Neural cell (in vitro differentiated cells): ENCODE measurements at regions not wholly inside any gene's neighbourhood (a gene's known extent, or its start where the extent isn't known, plus 50 kb on each side); places are given as distances from the start of the nearest gene placed in this dataset.

Experiments used
- H2AFZ ChIP-seq: fragments of 200-600, 300-800 bp; sonication (generic), shearing (Covaris generic); 2 replicates; pipeline ENCODE4 v1.6.0; 2014; ENCODE audit warnings: low read depth, mild to moderate bottlenecking, antibody characterized with exemption, low read length, moderate library complexity
- H3F3A ChIP-seq: fragments of 200-600 bp; shearing (Covaris generic); 2 replicates; pipeline ENCODE4 v1.6.1; 2016; ENCODE audit warnings: mild to moderate bottlenecking, moderate library complexity, mixed read lengths, antibody characterized with exemption, low read length; ENCODE audit not compliant: insufficient read depth, poor library complexity, severe bottlenecking
- H3K27ac ChIP-seq: fragments of 200-600, 300-800 bp; sonication (generic), shearing (Covaris generic); 2 replicates; pipeline ENCODE4 v1.5.1; 2014; ENCODE audit warnings: mild to moderate bottlenecking, low read length, moderate library complexity
- H3K27me3 ChIP-seq: fragments of 300-800, 200-600 bp; sonication (generic), shearing (Covaris generic); 2 replicates; pipeline ENCODE4 v1.6.0; 2014; ENCODE audit warnings: mild to moderate bottlenecking, low read depth, low read length, moderate library complexity; ENCODE audit not compliant: insufficient read depth
- H3K36me3 ChIP-seq: fragments of 300-800, 200-600 bp; sonication (generic), shearing (Covaris generic); 2 replicates; pipeline ENCODE4 v1.5.1; 2014; ENCODE audit warnings: mild to moderate bottlenecking, antibody characterized with exemption, low read length, moderate library complexity; ENCODE audit not compliant: insufficient read depth
- H3K4me2 ChIP-seq: fragments of 300-800, 200-600 bp; sonication (generic), shearing (Covaris generic); 2 replicates; pipeline ENCODE4 v1.6.0; 2014; ENCODE audit warnings: mild to moderate bottlenecking, low read length
- H3K4me3 ChIP-seq: fragments of 300-800, 200-600 bp; sonication (generic), shearing (Covaris generic); 2 replicates; pipeline ENCODE4 v1.5.1; 2014; ENCODE audit warnings: mild to moderate bottlenecking, low read length, moderate library complexity
- H3K79me2 ChIP-seq: fragments of 200-600 bp; shearing (Covaris generic); replicated peaks from 2 replicates; pipeline ENCODE4 v1.6.0; 2014; ENCODE audit warnings: mild to moderate bottlenecking, low read length, moderate library complexity; ENCODE audit not compliant: insufficient read depth
- H3K9ac ChIP-seq: fragments of 300-800, 200-600 bp; sonication (generic), shearing (Covaris generic); 2 replicates; pipeline ENCODE4 v1.6.1; 2016; ENCODE audit warnings: mild to moderate bottlenecking, low read length, mixed read lengths
- H3K9me2 ChIP-seq: fragments of 200-600 bp; shearing (Covaris generic); 2 replicates; pipeline ENCODE4 v1.6.1; 2016; ENCODE audit warnings: mild to moderate bottlenecking, low read length, mixed read lengths; ENCODE audit not compliant: insufficient read depth
- H3K9me3 ChIP-seq: fragments of 200-600, 300-800 bp; sonication (generic), shearing (Covaris generic); 2 replicates; pipeline ENCODE4 v1.6.1; 2016; ENCODE audit warnings: mild to moderate bottlenecking, mixed run types, low read length, moderate library complexity, mixed read lengths
- H4K20me1 ChIP-seq: fragments of 200-600 bp; shearing (Covaris generic); 2 replicates; pipeline ENCODE4 v1.6.1; 2016; ENCODE audit warnings: mild to moderate bottlenecking, mixed run types; ENCODE audit not compliant: insufficient read depth
- EP300 ChIP-seq: fragments of 450-650 bp; conservative IDR thresholded peaks from 2 replicates; pipeline ENCODE4 v1.6.1; 2014; ENCODE audit warnings: antibody characterized with exemption, mild to moderate bottlenecking, moderate library complexity; ENCODE audit not compliant: poor library complexity, severe bottlenecking
- EZH2 ChIP-seq: fragments of 200-600, 300-800 bp; shearing (Covaris generic), sonication (generic); IDR thresholded peaks from 2 replicates; pipeline ENCODE4 v1.6.1; 2014; ENCODE audit warnings: antibody characterized with exemption, low read length, borderline replicate concordance, mild to moderate bottlenecking; ENCODE audit not compliant: insufficient read depth, poor library complexity, severe bottlenecking
- MXI1 ChIP-seq: fragments of 450-650 bp; conservative IDR thresholded peaks from 2 replicates; pipeline ENCODE4 v1.6.1; 2014; ENCODE audit warnings: antibody characterized with exemption, mild to moderate bottlenecking; ENCODE audit not compliant: poor library complexity, severe bottlenecking
- POLR2AphosphoS5 ChIP-seq: IDR thresholded peaks from 2 replicates; pipeline ENCODE4 v1.6.1; 2012
- RAD21 ChIP-seq: fragments of 450-650 bp; conservative IDR thresholded peaks from 2 replicates; pipeline ENCODE4 v1.6.1; 2014; ENCODE audit warnings: antibody characterized with exemption, mild to moderate bottlenecking, moderate library complexity
- SMC3 ChIP-seq: fragments of 450-650 bp; conservative IDR thresholded peaks from 2 replicates; pipeline ENCODE4 v1.6.1; 2014; ENCODE audit warnings: antibody characterized with exemption, mild to moderate bottlenecking, moderate library complexity; ENCODE audit not compliant: poor library complexity
- TAF1 ChIP-seq: IDR thresholded peaks from 2 replicates; pipeline ENCODE4 v1.6.1; 2012; ENCODE audit warnings: low read depth
- TF ChIP-seq, protein P1 (sequence below): fragments of 450-650 bp; IDR thresholded peaks from 2 replicates; pipeline ENCODE4 v1.5.1; 2014; ENCODE audit warnings: antibody characterized with exemption, mild to moderate bottlenecking, moderate library complexity; ENCODE audit not compliant: poor library complexity, severe bottlenecking
- TF ChIP-seq, protein P2 (sequence below): IDR thresholded peaks from 2 replicates; pipeline ENCODE4 v1.6.1; 2012; ENCODE audit warnings: borderline replicate concordance

DNA sequence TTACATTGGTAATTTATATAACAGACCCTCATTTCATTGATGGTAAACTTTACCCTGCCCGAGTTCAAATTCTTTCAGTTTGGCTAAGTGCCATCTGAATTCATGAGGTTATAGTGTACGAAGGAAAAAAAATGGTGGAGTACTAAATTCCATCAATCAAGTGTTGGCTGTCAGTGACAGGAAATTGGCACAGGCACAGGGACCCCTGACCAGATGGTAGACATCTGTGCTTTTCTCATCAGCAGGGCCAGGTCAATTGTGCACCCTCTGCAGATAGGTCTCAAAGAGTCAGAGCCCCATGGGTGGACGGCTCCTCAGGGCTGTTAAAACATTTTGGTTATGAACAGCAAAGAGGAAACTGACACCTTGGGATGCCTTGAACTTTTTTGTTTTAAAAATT is 439.2 kb downstream of the SETBP1 start:
- H3F3A ChIP-seq, result no peaks in the 10 kb centered on the region
- no peaks in the 10 kb centered on the region for H3K36me3 ChIP-seq
- TF ChIP-seq, protein P1, sequence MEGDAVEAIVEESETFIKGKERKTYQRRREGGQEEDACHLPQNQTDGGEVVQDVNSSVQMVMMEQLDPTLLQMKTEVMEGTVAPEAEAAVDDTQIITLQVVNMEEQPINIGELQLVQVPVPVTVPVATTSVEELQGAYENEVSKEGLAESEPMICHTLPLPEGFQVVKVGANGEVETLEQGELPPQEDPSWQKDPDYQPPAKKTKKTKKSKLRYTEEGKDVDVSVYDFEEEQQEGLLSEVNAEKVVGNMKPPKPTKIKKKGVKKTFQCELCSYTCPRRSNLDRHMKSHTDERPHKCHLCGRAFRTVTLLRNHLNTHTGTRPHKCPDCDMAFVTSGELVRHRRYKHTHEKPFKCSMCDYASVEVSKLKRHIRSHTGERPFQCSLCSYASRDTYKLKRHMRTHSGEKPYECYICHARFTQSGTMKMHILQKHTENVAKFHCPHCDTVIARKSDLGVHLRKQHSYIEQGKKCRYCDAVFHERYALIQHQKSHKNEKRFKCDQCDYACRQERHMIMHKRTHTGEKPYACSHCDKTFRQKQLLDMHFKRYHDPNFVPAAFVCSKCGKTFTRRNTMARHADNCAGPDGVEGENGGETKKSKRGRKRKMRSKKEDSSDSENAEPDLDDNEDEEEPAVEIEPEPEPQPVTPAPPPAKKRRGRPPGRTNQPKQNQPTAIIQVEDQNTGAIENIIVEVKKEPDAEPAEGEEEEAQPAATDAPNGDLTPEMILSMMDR, result no peak
- TF ChIP-seq EP300, result no peak
- no peak for TF ChIP-seq MXI1
- TF ChIP-seq TAF1, result no peak
- no peak for TF ChIP-seq RAD21
- TF ChIP-seq, protein P2, sequence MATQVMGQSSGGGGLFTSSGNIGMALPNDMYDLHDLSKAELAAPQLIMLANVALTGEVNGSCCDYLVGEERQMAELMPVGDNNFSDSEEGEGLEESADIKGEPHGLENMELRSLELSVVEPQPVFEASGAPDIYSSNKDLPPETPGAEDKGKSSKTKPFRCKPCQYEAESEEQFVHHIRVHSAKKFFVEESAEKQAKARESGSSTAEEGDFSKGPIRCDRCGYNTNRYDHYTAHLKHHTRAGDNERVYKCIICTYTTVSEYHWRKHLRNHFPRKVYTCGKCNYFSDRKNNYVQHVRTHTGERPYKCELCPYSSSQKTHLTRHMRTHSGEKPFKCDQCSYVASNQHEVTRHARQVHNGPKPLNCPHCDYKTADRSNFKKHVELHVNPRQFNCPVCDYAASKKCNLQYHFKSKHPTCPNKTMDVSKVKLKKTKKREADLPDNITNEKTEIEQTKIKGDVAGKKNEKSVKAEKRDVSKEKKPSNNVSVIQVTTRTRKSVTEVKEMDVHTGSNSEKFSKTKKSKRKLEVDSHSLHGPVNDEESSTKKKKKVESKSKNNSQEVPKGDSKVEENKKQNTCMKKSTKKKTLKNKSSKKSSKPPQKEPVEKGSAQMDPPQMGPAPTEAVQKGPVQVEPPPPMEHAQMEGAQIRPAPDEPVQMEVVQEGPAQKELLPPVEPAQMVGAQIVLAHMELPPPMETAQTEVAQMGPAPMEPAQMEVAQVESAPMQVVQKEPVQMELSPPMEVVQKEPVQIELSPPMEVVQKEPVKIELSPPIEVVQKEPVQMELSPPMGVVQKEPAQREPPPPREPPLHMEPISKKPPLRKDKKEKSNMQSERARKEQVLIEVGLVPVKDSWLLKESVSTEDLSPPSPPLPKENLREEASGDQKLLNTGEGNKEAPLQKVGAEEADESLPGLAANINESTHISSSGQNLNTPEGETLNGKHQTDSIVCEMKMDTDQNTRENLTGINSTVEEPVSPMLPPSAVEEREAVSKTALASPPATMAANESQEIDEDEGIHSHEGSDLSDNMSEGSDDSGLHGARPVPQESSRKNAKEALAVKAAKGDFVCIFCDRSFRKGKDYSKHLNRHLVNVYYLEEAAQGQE, result no peak
- TF ChIP-seq SMC3, result no peak
- no peak overlapping the region for H3K9ac ChIP-seq
- no peak overlapping the region for H3K27ac ChIP-seq
- H4K20me1 ChIP-seq, result no peaks in the 10 kb centered on the region
- no peak overlapping the region for H3K4me3 ChIP-seq
- H3K9me2 ChIP-seq, result no peaks in the 10 kb centered on the region
- H3K27me3 ChIP-seq, result no peaks in the 10 kb centered on the region
- no peaks in the 10 kb centered on the region for H3K79me2 ChIP-seq
- H3K4me2 ChIP-seq, result no peak overlapping the region
- H2AFZ ChIP-seq, result no peak overlapping the region
- no peaks in the 10 kb centered on the region for H3K9me3 ChIP-seq

DNA sequence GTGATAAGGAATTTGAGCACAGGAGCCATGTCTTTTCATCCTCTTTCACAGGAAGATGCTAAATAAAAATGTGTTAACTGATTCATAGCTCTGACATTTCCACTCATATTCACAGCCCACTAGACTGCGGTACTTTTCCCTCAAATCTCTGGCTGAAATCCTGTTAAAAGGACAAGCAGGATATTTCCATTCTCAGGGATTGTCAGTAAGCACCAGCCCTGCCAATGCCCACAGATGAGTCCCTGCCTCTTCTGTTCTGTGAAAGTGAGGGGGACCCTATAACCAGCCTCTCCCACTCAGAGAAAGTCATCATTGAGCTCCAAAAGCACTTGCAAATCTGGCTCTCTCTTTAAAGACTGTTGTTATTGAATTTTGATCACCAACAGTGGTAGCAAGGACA is 440.5 kb downstream of the SETBP1 start:
- Histone ChIP-seq H3K79me2 (no peaks in the 10 kb centered on the region), H3K27ac (no peak overlapping the region), H2AFZ (no peak overlapping the region), H3F3A (no peaks in the 10 kb centered on the region), H3K9ac (no peak overlapping the region), H3K9me2 (no peaks in the 10 kb centered on the region), H3K36me3 (no peaks in the 10 kb centered on the region), H3K27me3 (no peaks in the 10 kb centered on the region), H3K4me3 (no peak overlapping the region), H3K9me3 (no peaks in the 10 kb centered on the region), H4K20me1 (no peaks in the 10 kb centered on the region), H3K4me2 (no peak overlapping the region)
- TF ChIP-seq, protein P2, result no peak
- TF ChIP-seq RAD21 (no peak), POLR2AphosphoS5 (no peak), EP300 (no peak), MXI1 (no peak), SMC3 (no peak), EZH2 (no peak), TAF1 (no peak)
- TF ChIP-seq, protein P1, result no peak
